DND-41 (cell line): ENCODE measurements at regions not wholly inside any gene's neighbourhood (a gene's known extent, or its start where the extent isn't known, plus 50 kb on each side); places are given as distances from the start of the nearest gene placed in this dataset.
"Not testable (repeated sequence)": the region's sequence is repeated elsewhere in the genome, so short reads cannot be mapped to it uniquely, and the experiment has no call there.

Experiments used
- ATAC-seq: fragments of 200-7000 bp; cut with Tn5 transposase; 3 replicates; pipeline ENCODE4 v1.9.1; 2021; ENCODE audit warnings: low read depth; ENCODE audit not compliant: insufficient read depth
- DNase-seq: peaks from one replicate; pipeline ENCODE4 v3.0.0-alpha.2; 2020
- H2AFZ ChIP-seq: 2 replicates; pipeline ENCODE4 v1.6.0; 2012; ENCODE audit warnings: low read depth, low read length
- H3K27ac ChIP-seq: 2 replicates; pipeline ENCODE4 v1.5.1; 2012; ENCODE audit warnings: low read length, inconsistent platforms
- H3K27me3 ChIP-seq: fragments of 200-600 bp; sonication (generic); 2 replicates; pipeline ENCODE4 v1.6.0; 2012; ENCODE audit warnings: low read length, mild to moderate bottlenecking, inconsistent platforms; ENCODE audit not compliant: insufficient read depth, poor library complexity
- H3K36me3 ChIP-seq: 2 replicates; pipeline ENCODE4 v1.5.1; 2012; ENCODE audit warnings: low read length, inconsistent platforms; ENCODE audit not compliant: insufficient read depth
- H3K4me1 ChIP-seq: 2 replicates; pipeline ENCODE4 v1.5.1; 2012; ENCODE audit warnings: mild to moderate bottlenecking, low read length; ENCODE audit not compliant: insufficient read depth
- H3K4me2 ChIP-seq: 2 replicates; pipeline ENCODE4 v1.6.0; 2012; ENCODE audit warnings: mild to moderate bottlenecking, moderate library complexity, low read length, inconsistent platforms; ENCODE audit not compliant: insufficient read depth
- H3K4me3 ChIP-seq, 2 experiments: fragments of 200-600 bp in 1 of 2; shearing (Covaris generic) in 1 of 2; 2 replicates each; pipeline ENCODE4 v1.5.1; 2012 to 2016; ENCODE audit warnings: inconsistent platforms in 2 of 2, low read length in 2 of 2, mild to moderate bottlenecking in 2 of 2, low read depth in 1 of 2, moderate library complexity in 1 of 2
- H3K79me2 ChIP-seq: 2 replicates; pipeline ENCODE4 v1.6.0; 2012; ENCODE audit warnings: low read length, inconsistent platforms; ENCODE audit not compliant: insufficient read depth
- H3K9ac ChIP-seq: 2 replicates; pipeline ENCODE4 v1.6.0; 2012; ENCODE audit warnings: low read depth, mild to moderate bottlenecking, inconsistent platforms, low read length, moderate library complexity
- H3K9me3 ChIP-seq: 2 replicates; pipeline ENCODE4 v1.5.1; 2012; ENCODE audit warnings: low read length, moderate library complexity, mild to moderate bottlenecking, inconsistent platforms; ENCODE audit not compliant: insufficient read depth, severe bottlenecking
- H4K20me1 ChIP-seq: 2 replicates; pipeline ENCODE4 v1.6.0; 2012; ENCODE audit warnings: low read length; ENCODE audit not compliant: insufficient read depth
- CTCF ChIP-seq: IDR thresholded peaks from 2 replicates; pipeline ENCODE4 v1.5.1; 2012; ENCODE audit warnings: borderline replicate concordance, low read length, moderate library complexity, mild to moderate bottlenecking; ENCODE audit not compliant: poor library complexity, severe bottlenecking; ENCODE audit errors: extremely low read depth
- EZH2 ChIP-seq: IDR thresholded peaks from 3 replicates; pipeline ENCODE4 v1.6.1; 2012; ENCODE audit warnings: borderline replicate concordance, low read depth, mild to moderate bottlenecking, moderate library complexity, low read length, inconsistent platforms; ENCODE audit not compliant: severe bottlenecking

GRCh38 chr11:112620621-112621394 lies 340.4 kb upstream of the NCAM1 start:
- no peaks in the 10 kb centered on the region for H3K9me3 ChIP-seq
- no peak overlapping the region for H3K4me3 ChIP-seq
- H3K36me3 ChIP-seq: no peaks in the 10 kb centered on the region
- no peak overlapping the region for H2AFZ ChIP-seq
- no peaks in the 10 kb centered on the region for H3K79me2 ChIP-seq
- H3K9ac ChIP-seq: no peak overlapping the region
- no peak for ATAC-seq
- no peak overlapping the region for H3K4me2 ChIP-seq
- H4K20me1 ChIP-seq: no peaks in the 10 kb centered on the region
- H3K27me3 ChIP-seq: peaks cover under 1% of the 10 kb centered on the region
- H3K4me1 ChIP-seq: no peaks in the 10 kb centered on the region
- H3K27ac ChIP-seq: no peak overlapping the region
- no peak for TF ChIP-seq CTCF
- TF ChIP-seq EZH2: no peak
- DNase-seq: no peak

DNA sequence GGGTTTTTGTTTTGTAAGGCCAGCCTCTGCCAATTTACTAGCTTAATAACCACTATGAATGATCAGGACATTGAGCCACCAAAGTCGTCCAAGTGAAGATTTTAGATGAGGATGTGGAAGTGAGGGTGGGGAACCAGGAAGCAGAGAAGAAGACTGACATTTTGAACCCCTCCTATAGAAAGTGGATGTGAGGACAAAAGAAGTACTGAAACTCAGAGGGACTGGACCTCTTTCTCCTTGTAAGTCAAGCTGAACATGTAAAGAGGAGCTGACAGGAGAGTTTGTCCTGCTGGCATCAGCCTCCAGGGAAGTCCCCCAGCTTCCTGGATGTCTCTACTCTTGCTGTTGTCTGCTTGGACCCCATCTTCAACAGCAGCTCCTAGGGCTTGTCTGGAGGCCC lies 338.2 kb upstream of the NCAM1 start:
- Histone ChIP-seq H3K9me3 (no peaks in the 10 kb centered on the region), H3K4me2 (no peak overlapping the region), H3K27me3 (peaks cover 4% of the 10 kb centered on the region), H3K4me3 (no peak overlapping the region), H3K36me3 (no peaks in the 10 kb centered on the region), H3K4me1 (no peaks in the 10 kb centered on the region), H3K79me2 (no peaks in the 10 kb centered on the region), H3K27ac (no peak overlapping the region), H3K9ac (no peak overlapping the region), H2AFZ (no peak overlapping the region), H4K20me1 (no peaks in the 10 kb centered on the region)
- ATAC-seq (no peak), DNase-seq (no peak)
- TF ChIP-seq CTCF (no peak), EZH2 (no peak)

GRCh38 chr11:112624431-112624830 lies 336.8 kb upstream of the NCAM1 start:
- ATAC-seq (no peak), DNase-seq (no peak)
- Histone ChIP-seq H2AFZ (no peak overlapping the region), H3K9ac (no peak overlapping the region), H3K27me3 (peaks cover 4% of the 10 kb centered on the region), H4K20me1 (no peaks in the 10 kb centered on the region), H3K9me3 (no peaks in the 10 kb centered on the region), H3K4me1 (no peaks in the 10 kb centered on the region), H3K36me3 (no peaks in the 10 kb centered on the region), H3K4me2 (no peak overlapping the region), H3K4me3 (no peak overlapping the region), H3K79me2 (no peaks in the 10 kb centered on the region), H3K27ac (no peak overlapping the region)
- TF ChIP-seq EZH2: no peak
- no peak for TF ChIP-seq CTCF

GRCh38 chr11:112624971-112625370 lies 336.2 kb upstream of the NCAM1 start:
- H3K27ac ChIP-seq, ATAC-seq, H3K79me2 ChIP-seq, H3K36me3 ChIP-seq, DNase-seq, H3K27me3 ChIP-seq, H3K9me3 ChIP-seq, H3K4me3 ChIP-seq, H4K20me1 ChIP-seq, H3K9ac ChIP-seq, H3K4me1 ChIP-seq, H2AFZ ChIP-seq, H3K4me2 ChIP-seq: not testable (repeated sequence)
